SK-N-SH treated with all-trans-retinoic acid at 6 μM for 48 hours (cell line): ENCODE measurements at regions not wholly inside any gene's neighbourhood (a gene's known extent, or its start where the extent isn't known, plus 50 kb on each side); places are given as distances from the start of the nearest gene placed in this dataset.

ENCODE experiments used
- ARNTL ChIP-seq: fragments of 450-650 bp; formaldehyde crosslinking; IDR thresholded peaks from 2 replicates; pipeline ENCODE4 v1.5.0; 2020; ENCODE audit warnings: low read depth, mild to moderate bottlenecking, moderate library complexity, borderline replicate concordance
- ESRRG ChIP-seq: fragments of 250-450 bp; sonication (Bioruptor Pico); IDR thresholded peaks from 2 replicates; pipeline ENCODE4 v1.6.1; 2021; ENCODE audit warnings: mild to moderate bottlenecking
- ISL1 ChIP-seq: fragments of 250-450 bp; sonication (Bioruptor Pico); IDR thresholded peaks from 2 replicates; pipeline ENCODE4 v2.1.2; 2022; ENCODE audit warnings: mild to moderate bottlenecking, moderate library complexity
- OSR1 ChIP-seq: fragments of 250-450 bp; sonication (Bioruptor Pico); IDR thresholded peaks from 2 replicates; pipeline ENCODE4 v1.8.0; 2022; ENCODE audit warnings: moderate library complexity, mild to moderate bottlenecking, inconsistent platforms
- RARB ChIP-seq: fragments of 250-450 bp; sonication (Bioruptor Pico); IDR thresholded peaks from 2 replicates; pipeline ENCODE4 v1.8.0; 2021; ENCODE audit warnings: mild to moderate bottlenecking, moderate library complexity
- SNAI2 ChIP-seq: fragments of 250-450 bp; sonication (Bioruptor Pico); IDR thresholded peaks from 2 replicates; pipeline ENCODE4 v1.5.0; 2020; ENCODE audit warnings: mild to moderate bottlenecking, moderate library complexity
- ZC3H10 ChIP-seq: fragments of 250-450 bp; sonication (Bioruptor Pico); IDR thresholded peaks from 2 replicates; pipeline ENCODE4 v1.5.1; 2021; ENCODE audit warnings: mild to moderate bottlenecking, moderate library complexity
- ZFP3 ChIP-seq: fragments of 250-450 bp; sonication (Bioruptor Pico); IDR thresholded peaks from 2 replicates; pipeline ENCODE4 v1.5.0; 2020; ENCODE audit warnings: mild to moderate bottlenecking, moderate library complexity
- ZNF565 ChIP-seq: fragments of 450-650 bp; formaldehyde crosslinking; conservative IDR thresholded peaks from 2 replicates; pipeline ENCODE4 v1.5.0; 2020; ENCODE audit warnings: low read depth, mild to moderate bottlenecking, moderate library complexity
- ZNF70 ChIP-seq: fragments of 450-650 bp; formaldehyde crosslinking; IDR thresholded peaks from 2 replicates; pipeline ENCODE4 v1.5.0; 2020; ENCODE audit warnings: mild to moderate bottlenecking, moderate library complexity
- ZNF8 ChIP-seq: fragments of 450-650 bp; formaldehyde crosslinking; IDR thresholded peaks from 2 replicates; pipeline ENCODE4 v1.5.0; 2020; ENCODE audit warnings: mild to moderate bottlenecking, moderate library complexity
- TF ChIP-seq, protein P1 (sequence below): fragments of 250-450 bp; sonication (Bioruptor Pico); IDR thresholded peaks from 2 replicates; pipeline ENCODE4 v1.5.1; 2020; ENCODE audit warnings: low read depth, mild to moderate bottlenecking, moderate library complexity
- TF ChIP-seq, protein P2 (sequence below): fragments of 250-450 bp; sonication (Bioruptor Pico); IDR thresholded peaks from 2 replicates; pipeline ENCODE4 v1.5.1; 2021; ENCODE audit warnings: mild to moderate bottlenecking, moderate library complexity
- TF ChIP-seq, protein P3 (sequence below): fragments of 250-450 bp; sonication (Bioruptor Pico); IDR thresholded peaks from 2 replicates; pipeline ENCODE4 v1.8.0; 2020; ENCODE audit warnings: mild to moderate bottlenecking, moderate library complexity, borderline replicate concordance

GRCh38 chr3:16663854-16664712 lies 58.9 kb upstream of the DAZL start:
- TF ChIP-seq, protein P1, sequence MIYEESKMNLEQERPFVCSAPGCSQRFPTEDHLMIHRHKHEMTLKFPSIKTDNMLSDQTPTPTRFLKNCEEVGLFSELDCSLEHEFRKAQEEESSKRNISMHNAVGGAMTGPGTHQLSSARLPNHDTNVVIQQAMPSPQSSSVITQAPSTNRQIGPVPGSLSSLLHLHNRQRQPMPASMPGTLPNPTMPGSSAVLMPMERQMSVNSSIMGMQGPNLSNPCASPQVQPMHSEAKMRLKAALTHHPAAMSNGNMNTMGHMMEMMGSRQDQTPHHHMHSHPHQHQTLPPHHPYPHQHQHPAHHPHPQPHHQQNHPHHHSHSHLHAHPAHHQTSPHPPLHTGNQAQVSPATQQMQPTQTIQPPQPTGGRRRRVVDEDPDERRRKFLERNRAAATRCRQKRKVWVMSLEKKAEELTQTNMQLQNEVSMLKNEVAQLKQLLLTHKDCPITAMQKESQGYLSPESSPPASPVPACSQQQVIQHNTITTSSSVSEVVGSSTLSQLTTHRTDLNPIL (CRISPR knock-in tag): no peak
- TF ChIP-seq ISL1 (CRISPR knock-in tag) (no peak), RARB (no peak), ZNF565 (CRISPR knock-in tag) (no peak), ESRRG (CRISPR knock-in tag) (no peak), ZC3H10 (CRISPR knock-in tag) (no peak), ARNTL (CRISPR knock-in tag) (no peak), OSR1 (CRISPR knock-in tag) (no peak), SNAI2 (CRISPR knock-in tag) (no peak), ZFP3 (CRISPR knock-in tag) (no peak), ZNF8 (CRISPR knock-in tag) (no peak), ZNF70 (no peak)
- TF ChIP-seq, protein P2, sequence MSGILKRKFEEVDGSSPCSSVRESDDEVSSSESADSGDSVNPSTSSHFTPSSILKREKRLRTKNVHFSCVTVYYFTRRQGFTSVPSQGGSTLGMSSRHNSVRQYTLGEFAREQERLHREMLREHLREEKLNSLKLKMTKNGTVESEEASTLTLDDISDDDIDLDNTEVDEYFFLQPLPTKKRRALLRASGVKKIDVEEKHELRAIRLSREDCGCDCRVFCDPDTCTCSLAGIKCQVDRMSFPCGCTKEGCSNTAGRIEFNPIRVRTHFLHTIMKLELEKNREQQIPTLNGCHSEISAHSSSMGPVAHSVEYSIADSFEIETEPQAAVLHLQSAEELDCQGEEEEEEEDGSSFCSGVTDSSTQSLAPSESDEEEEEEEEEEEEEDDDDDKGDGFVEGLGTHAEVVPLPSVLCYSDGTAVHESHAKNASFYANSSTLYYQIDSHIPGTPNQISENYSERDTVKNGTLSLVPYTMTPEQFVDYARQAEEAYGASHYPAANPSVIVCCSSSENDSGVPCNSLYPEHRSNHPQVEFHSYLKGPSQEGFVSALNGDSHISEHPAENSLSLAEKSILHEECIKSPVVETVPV: no peak
- TF ChIP-seq, protein P3, sequence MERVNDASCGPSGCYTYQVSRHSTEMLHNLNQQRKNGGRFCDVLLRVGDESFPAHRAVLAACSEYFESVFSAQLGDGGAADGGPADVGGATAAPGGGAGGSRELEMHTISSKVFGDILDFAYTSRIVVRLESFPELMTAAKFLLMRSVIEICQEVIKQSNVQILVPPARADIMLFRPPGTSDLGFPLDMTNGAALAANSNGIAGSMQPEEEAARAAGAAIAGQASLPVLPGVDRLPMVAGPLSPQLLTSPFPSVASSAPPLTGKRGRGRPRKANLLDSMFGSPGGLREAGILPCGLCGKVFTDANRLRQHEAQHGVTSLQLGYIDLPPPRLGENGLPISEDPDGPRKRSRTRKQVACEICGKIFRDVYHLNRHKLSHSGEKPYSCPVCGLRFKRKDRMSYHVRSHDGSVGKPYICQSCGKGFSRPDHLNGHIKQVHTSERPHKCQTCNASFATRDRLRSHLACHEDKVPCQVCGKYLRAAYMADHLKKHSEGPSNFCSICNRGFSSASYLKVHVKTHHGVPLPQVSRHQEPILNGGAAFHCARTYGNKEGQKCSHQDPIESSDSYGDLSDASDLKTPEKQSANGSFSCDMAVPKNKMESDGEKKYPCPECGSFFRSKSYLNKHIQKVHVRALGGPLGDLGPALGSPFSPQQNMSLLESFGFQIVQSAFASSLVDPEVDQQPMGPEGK: no peak
